ENCODE measurements at regions not wholly inside any gene's neighbourhood (a gene's known extent, or its start where the extent isn't known, plus 50 kb on each side); places are given as distances from the start of the nearest gene placed in this dataset.

DNA sequence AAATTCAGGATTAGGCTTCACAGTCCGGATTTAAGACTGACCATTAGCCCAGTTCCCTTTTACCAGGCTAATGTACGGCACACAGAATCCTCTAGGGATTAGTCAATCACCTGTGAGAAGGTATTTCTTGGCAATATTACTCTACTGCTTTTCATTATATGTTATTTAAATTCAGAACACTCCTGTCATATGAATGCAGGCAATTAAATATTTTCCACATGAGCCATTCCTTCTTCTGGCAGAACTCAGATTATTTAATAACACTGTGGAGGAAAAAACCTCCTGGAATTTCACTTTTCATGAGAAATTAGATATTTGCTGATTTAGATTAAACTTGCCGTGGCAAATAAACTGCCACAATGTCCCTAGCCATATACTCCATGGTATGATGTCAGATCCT, 1357.5 kb upstream of the C9orf72 start:
- Histone ChIP-seq H3K9ac (ENCODE audit: low read depth, low read length) (no peak overlapping the region), H4K20me1 (ENCODE audit: insufficient read depth, low read length) (no peaks in the 10 kb centered on the region), H3K36me3 (ENCODE audit: control insufficient read depth, insufficient read depth, low read length) (no peaks in the 10 kb centered on the region), H3K79me1 (ENCODE audit: low read depth in 1 of 2, low read length in 2 of 2) (no peaks in the 10 kb centered on the region), H2BK120ac (ENCODE audit: low read depth, low read length) (no peak overlapping the region), H4K91ac (ENCODE audit: insufficient read depth, low read depth, low read length) (no peak overlapping the region), H2AK5ac (ENCODE audit: low read depth, low read length) (no peak overlapping the region), H3K9me3 (ENCODE audit: control insufficient read depth, insufficient read depth, low read length) (peaks cover 3% of the 10 kb centered on the region), H3K14ac (replicated peaks; ENCODE audit: low read depth, low read length) (no peak overlapping the region), H2AFZ (replicated peaks; ENCODE audit: low read length, poor library complexity) (no peak overlapping the region), H2BK15ac (ENCODE audit: low read depth, low read length) (no peak overlapping the region), H3K27me3 (ENCODE audit: control insufficient read depth, insufficient read depth, low read length) (no peaks in the 10 kb centered on the region), H3K56ac (ENCODE audit: extremely low read depth, insufficient read depth, low read length) (no peak overlapping the region), H3K9me1 (ENCODE audit: insufficient read depth, low read length) (no peaks in the 10 kb centered on the region), H4K5ac (ENCODE audit: low read depth, low read length) (no peak overlapping the region), H4K8ac (ENCODE audit: low read depth in 2 of 2, low read length in 2 of 2) (no peak overlapping the region), H3K27ac (ENCODE audit: insufficient read depth, low read length) (no peak overlapping the region), H3K23ac (ENCODE audit: low read depth, low read length) (no peak overlapping the region), H3K4me1 (ENCODE audit: control insufficient read depth, insufficient read depth, low read length) (no peaks in the 10 kb centered on the region), H3K4me3 (ENCODE audit: insufficient read depth, low read depth, low read length) (no peak overlapping the region), H2BK20ac (ENCODE audit: low read depth, low read length) (no peak overlapping the region), H2AK9ac (replicated peaks; ENCODE audit: low read depth, low read length, poor library complexity) (no peak overlapping the region), H3K4ac (ENCODE audit: low read depth, low read length) (no peak overlapping the region), H3K4me2 (ENCODE audit: low read depth, low read length) (no peak overlapping the region), H2BK5ac (ENCODE audit: low read depth, low read length, poor library complexity, severe bottlenecking) (no peak overlapping the region), H3K18ac (ENCODE audit: low read depth, low read length) (no peak overlapping the region)
- TF ChIP-seq CHD1 (IDR thresholded peaks at IDR 0.05; ENCODE audit: low read depth, low read length), result no peak
- TF ChIP-seq, protein P1, sequence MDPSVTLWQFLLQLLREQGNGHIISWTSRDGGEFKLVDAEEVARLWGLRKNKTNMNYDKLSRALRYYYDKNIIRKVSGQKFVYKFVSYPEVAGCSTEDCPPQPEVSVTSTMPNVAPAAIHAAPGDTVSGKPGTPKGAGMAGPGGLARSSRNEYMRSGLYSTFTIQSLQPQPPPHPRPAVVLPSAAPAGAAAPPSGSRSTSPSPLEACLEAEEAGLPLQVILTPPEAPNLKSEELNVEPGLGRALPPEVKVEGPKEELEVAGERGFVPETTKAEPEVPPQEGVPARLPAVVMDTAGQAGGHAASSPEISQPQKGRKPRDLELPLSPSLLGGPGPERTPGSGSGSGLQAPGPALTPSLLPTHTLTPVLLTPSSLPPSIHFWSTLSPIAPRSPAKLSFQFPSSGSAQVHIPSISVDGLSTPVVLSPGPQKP (IDR thresholded peaks at IDR 0.05; ENCODE audit: borderline replicate concordance, low read depth, low read length), result no peak
- no peak for TF ChIP-seq MXI1 (IDR thresholded peaks at IDR 0.05; ENCODE audit: borderline replicate concordance, low read depth, low read length)
- TF ChIP-seq POLR2A (IDR thresholded peaks at IDR 0.05; ENCODE audit: low read depth, low read length), result no peak
- no peak for TF ChIP-seq BHLHE40 (IDR thresholded peaks at IDR 0.05; ENCODE audit: low read depth, low read length)
- TF ChIP-seq RFX5 (IDR thresholded peaks at IDR 0.05; ENCODE audit: low read depth, low read length), result no peak
- no peak for TF ChIP-seq MAFK (IDR thresholded peaks at IDR 0.05; ENCODE audit: low read depth, low read length)
- no peak for TF ChIP-seq RAD21 (IDR thresholded peaks at IDR 0.05; ENCODE audit: low read length)
- TF ChIP-seq, protein P2, sequence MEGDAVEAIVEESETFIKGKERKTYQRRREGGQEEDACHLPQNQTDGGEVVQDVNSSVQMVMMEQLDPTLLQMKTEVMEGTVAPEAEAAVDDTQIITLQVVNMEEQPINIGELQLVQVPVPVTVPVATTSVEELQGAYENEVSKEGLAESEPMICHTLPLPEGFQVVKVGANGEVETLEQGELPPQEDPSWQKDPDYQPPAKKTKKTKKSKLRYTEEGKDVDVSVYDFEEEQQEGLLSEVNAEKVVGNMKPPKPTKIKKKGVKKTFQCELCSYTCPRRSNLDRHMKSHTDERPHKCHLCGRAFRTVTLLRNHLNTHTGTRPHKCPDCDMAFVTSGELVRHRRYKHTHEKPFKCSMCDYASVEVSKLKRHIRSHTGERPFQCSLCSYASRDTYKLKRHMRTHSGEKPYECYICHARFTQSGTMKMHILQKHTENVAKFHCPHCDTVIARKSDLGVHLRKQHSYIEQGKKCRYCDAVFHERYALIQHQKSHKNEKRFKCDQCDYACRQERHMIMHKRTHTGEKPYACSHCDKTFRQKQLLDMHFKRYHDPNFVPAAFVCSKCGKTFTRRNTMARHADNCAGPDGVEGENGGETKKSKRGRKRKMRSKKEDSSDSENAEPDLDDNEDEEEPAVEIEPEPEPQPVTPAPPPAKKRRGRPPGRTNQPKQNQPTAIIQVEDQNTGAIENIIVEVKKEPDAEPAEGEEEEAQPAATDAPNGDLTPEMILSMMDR (conservative IDR thresholded peaks at IDR 0.05; ENCODE audit: low read depth, low read length), result no peak
- no peak for TF ChIP-seq SMC3 (IDR thresholded peaks at IDR 0.05; ENCODE audit: low read depth, low read length)
- TF ChIP-seq, protein P3, sequence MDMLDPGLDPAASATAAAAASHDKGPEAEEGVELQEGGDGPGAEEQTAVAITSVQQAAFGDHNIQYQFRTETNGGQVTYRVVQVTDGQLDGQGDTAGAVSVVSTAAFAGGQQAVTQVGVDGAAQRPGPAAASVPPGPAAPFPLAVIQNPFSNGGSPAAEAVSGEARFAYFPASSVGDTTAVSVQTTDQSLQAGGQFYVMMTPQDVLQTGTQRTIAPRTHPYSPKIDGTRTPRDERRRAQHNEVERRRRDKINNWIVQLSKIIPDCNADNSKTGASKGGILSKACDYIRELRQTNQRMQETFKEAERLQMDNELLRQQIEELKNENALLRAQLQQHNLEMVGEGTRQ (IDR thresholded peaks at IDR 0.05; ENCODE audit: low read depth, low read length), result no peak
- TF ChIP-seq NFE2L2 (IDR thresholded peaks at IDR 0.05; ENCODE audit: low read depth, low read length), result no peak
- TF ChIP-seq RCOR1 (IDR thresholded peaks at IDR 0.05; ENCODE audit: insufficient replicate concordance, low read length), result no peak
- TF ChIP-seq MAZ (IDR thresholded peaks at IDR 0.05; ENCODE audit: borderline replicate concordance, low read depth, low read length), result no peak
- TF ChIP-seq FOS (IDR thresholded peaks at IDR 0.05; ENCODE audit: low read depth, low read length), result no peak
- TF ChIP-seq CEBPB (IDR thresholded peaks at IDR 0.05; ENCODE audit: low read depth, low read length), result no peak
- in situ Hi-C loops (cut with MboI; ENCODE audit: low sequenced_read_pairs), result no loop called here
- DNase-seq (no peak), ATAC-seq (ENCODE audit: low read depth) (no peak)
- ChIA-PET CTCF (no interaction called here), POLR2A (ENCODE audit: unreplicated experiment) (no interaction called here)
- no CpG with 5 or more reads among the region's 3 CpGs for WGBS, 2 experiments (ENCODE audit: extremely low coverage in 2 of 2, insufficient read length in 1 of 2)
- intact Hi-C loops (cut with micrococcal nuclease), result no loop called here
- no TSS peak for BruUV-seq (replicated peaks)
- dilution Hi-C loops (cut with HindIII; ENCODE audit: low sequenced_read_pairs, unreplicated experiment), result no loop called here
